Mesendoderm (in vitro differentiated cells): ENCODE measurements at regions not wholly inside any gene's neighbourhood (a gene's known extent, or its start where the extent isn't known, plus 50 kb on each side); places are given as distances from the start of the nearest gene placed in this dataset.

Experiments used
- DNase-seq: peaks from one replicate; pipeline ENCODE4 v3.0.0; 2013
- H2AK5ac ChIP-seq: 2 replicates; pipeline ENCODE4 v1.6.1; 2013; ENCODE audit warnings: low read length, inconsistent platforms
- H2BK120ac ChIP-seq: 2 replicates; pipeline ENCODE4 v1.6.1; 2013; ENCODE audit warnings: low read depth, mild to moderate bottlenecking, low read length, moderate library complexity, mixed read lengths
- H2BK15ac ChIP-seq: replicated peaks from 2 replicates; pipeline ENCODE4 v1.6.1; 2013; ENCODE audit warnings: low read depth, mild to moderate bottlenecking, moderate library complexity
- H2BK5ac ChIP-seq: 2 replicates; pipeline ENCODE4 v1.6.1; 2013; ENCODE audit warnings: low read length, inconsistent platforms
- H3K18ac ChIP-seq: 2 replicates; pipeline ENCODE4 v1.6.1; 2013; ENCODE audit warnings: mild to moderate bottlenecking, low read length, mixed read lengths
- H3K23ac ChIP-seq: one replicate; pipeline ENCODE4 v1.6.1; 2013; ENCODE audit warnings: low read length
- H3K27ac ChIP-seq: 2 replicates; pipeline ENCODE4 v1.5.1; 2013; ENCODE audit warnings: low read depth, mild to moderate bottlenecking, inconsistent platforms, low read length, moderate library complexity
- H3K27me3 ChIP-seq: 2 replicates; pipeline ENCODE4 v1.6.1; 2013; ENCODE audit warnings: low read length, control low read depth, mild to moderate bottlenecking, inconsistent platforms; ENCODE audit not compliant: insufficient read depth, poor library complexity
- H3K36me3 ChIP-seq: 2 replicates; pipeline ENCODE4 v1.6.1; 2013; ENCODE audit warnings: low read length, inconsistent platforms; ENCODE audit not compliant: control insufficient read depth, insufficient read depth
- H3K4ac ChIP-seq: one replicate; pipeline ENCODE4 v1.6.1; 2013; ENCODE audit warnings: low read depth, mild to moderate bottlenecking, low read length, moderate library complexity
- H3K4me1 ChIP-seq: 2 replicates; pipeline ENCODE4 v1.6.1; 2013; ENCODE audit warnings: low read depth, low read length, inconsistent platforms; ENCODE audit not compliant: control insufficient read depth
- H3K4me2 ChIP-seq: 2 replicates; pipeline ENCODE4 v1.6.1; 2013; ENCODE audit warnings: low read length
- H3K4me3 ChIP-seq: 2 replicates; pipeline ENCODE4 v1.5.1; 2013; ENCODE audit warnings: mild to moderate bottlenecking, low read length
- H3K56ac ChIP-seq: one replicate; pipeline ENCODE4 v1.6.1; 2013; ENCODE audit warnings: low read length
- H3K79me1 ChIP-seq: 2 replicates; pipeline ENCODE4 v1.6.1; 2013; ENCODE audit warnings: low read length, inconsistent platforms
- H3K79me2 ChIP-seq: 2 replicates; pipeline ENCODE4 v1.6.1; 2013; ENCODE audit warnings: mild to moderate bottlenecking, low read length; ENCODE audit not compliant: control insufficient read depth, insufficient read depth
- H3K9ac ChIP-seq: 2 replicates; pipeline ENCODE4 v1.6.1; 2013; ENCODE audit warnings: low read length, inconsistent platforms
- H4K5ac ChIP-seq: one replicate; pipeline ENCODE4 v1.6.1; 2013; ENCODE audit warnings: low read length
- H4K8ac ChIP-seq: one replicate; pipeline ENCODE4 v1.6.1; 2013; ENCODE audit warnings: low read depth, mild to moderate bottlenecking, control low read depth, low read length, moderate library complexity
- WGBS: extraction: QIAGEN DNeasy Blood & Tissue Kit; methylation state at CpG from one replicate; pipeline ENCODE4 v1.1.7; 2013; ENCODE audit warnings: low lambda C conversion rate, missing lambda C conversion rate; ENCODE audit not compliant: insufficient coverage; ENCODE audit errors: extremely low coverage; 5-methylcytosine and 5-hydroxymethylcytosine counted together

DNA sequence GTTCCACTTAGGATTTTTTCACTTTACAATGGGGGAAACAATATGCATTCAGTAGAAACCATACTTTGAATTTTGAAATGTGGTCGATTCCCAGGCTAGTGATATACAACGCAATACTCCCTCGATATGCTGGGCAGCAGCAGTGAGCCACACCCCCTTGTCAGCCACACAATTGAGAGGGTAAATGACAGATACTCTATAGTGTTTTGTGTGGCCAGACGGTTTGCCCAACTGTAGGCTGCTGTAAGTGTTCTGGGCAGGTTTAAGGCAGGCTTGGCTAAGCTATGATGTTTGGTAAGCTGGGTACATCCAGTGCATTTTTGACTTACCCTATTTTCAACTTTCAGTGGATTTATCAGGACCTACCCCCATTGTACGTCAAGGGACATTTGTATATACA, 169.6 kb upstream of the KIAA1217 start:
- Histone ChIP-seq H3K23ac (no peak overlapping the region), H3K4me2 (no peak overlapping the region), H2BK15ac (no peak overlapping the region), H2BK120ac (no peak overlapping the region), H3K4me3 (no peak overlapping the region), H3K27me3 (no peaks in the 10 kb centered on the region), H3K18ac (no peak overlapping the region), H3K9ac (no peak overlapping the region), H3K79me1 (no peaks in the 10 kb centered on the region), H3K56ac (no peak overlapping the region), H3K4ac (no peak overlapping the region), H4K5ac (no peak overlapping the region), H3K4me1 (no peaks in the 10 kb centered on the region), H2BK5ac (no peak overlapping the region), H3K36me3 (no peaks in the 10 kb centered on the region), H2AK5ac (no peak overlapping the region), H3K27ac (no peak overlapping the region), H3K79me2 (no peaks in the 10 kb centered on the region), H4K8ac (no peak overlapping the region)
- DNase-seq, result no peak
- no CpG with 5 or more reads among the region's 5 CpGs for WGBS

DNA sequence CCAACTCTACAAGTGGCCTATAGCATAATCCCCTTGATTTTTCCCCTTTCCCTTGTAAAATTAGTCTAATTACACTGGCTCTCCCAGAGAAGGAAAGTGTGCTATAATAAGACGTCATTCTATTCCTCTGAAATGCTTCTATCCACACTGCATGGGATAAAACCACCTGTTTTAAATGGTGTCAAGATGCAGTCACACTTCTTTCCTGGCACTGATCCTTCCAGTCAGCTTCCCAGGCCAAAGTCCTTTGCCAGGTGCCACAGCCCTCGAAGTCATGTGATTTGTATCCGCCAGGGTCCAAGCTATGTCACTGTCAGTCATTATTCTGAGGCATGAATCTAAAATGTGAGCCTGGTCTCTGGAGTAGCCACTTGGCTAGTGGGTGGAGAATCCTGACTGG, 169.0 kb upstream of the KIAA1217 start:
- no peaks in the 10 kb centered on the region for H3K79me2 ChIP-seq
- no peak overlapping the region for H2BK120ac ChIP-seq
- H3K23ac ChIP-seq, result no peak overlapping the region
- no peak overlapping the region for H2BK15ac ChIP-seq
- no peak overlapping the region for H3K27ac ChIP-seq
- DNase-seq, result no peak
- H2AK5ac ChIP-seq, result no peak overlapping the region
- H2BK5ac ChIP-seq, result no peak overlapping the region
- H3K4ac ChIP-seq, result no peak overlapping the region
- no peak overlapping the region for H3K9ac ChIP-seq
- H3K27me3 ChIP-seq, result no peaks in the 10 kb centered on the region
- H3K18ac ChIP-seq, result no peak overlapping the region
- no peak overlapping the region for H3K4me3 ChIP-seq
- H4K5ac ChIP-seq, result no peak overlapping the region
- H4K8ac ChIP-seq, result no peak overlapping the region
- WGBS, result no CpG with 5 or more reads among the region's 3 CpGs
- H3K4me2 ChIP-seq, result no peak overlapping the region
- no peak overlapping the region for H3K56ac ChIP-seq
- H3K36me3 ChIP-seq, result no peaks in the 10 kb centered on the region
- H3K4me1 ChIP-seq, result no peaks in the 10 kb centered on the region
- no peaks in the 10 kb centered on the region for H3K79me1 ChIP-seq

DNA sequence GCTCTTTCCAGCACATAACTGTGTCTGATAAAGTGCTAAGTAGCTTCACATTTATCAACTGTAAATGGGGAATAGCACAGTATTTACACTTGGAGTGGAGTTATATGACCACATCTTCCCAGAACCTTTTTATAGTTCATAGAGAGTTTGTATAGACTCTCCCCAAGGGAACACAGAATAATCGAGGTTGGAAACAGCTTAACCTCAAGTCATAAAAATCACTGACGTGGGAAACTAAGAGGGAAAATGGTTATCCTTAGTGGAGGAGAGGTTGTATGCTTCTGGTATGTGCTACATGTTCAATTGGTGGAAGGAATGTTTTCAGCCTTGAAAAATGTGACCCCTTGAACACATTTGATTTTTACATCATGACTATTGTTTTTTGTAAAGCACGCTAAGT, 167.9 kb upstream of the KIAA1217 start:
- Histone ChIP-seq H3K36me3 (no peaks in the 10 kb centered on the region), H4K8ac (no peak overlapping the region), H3K4ac (no peak overlapping the region), H3K27ac (no peak overlapping the region), H4K5ac (no peak overlapping the region), H2BK5ac (no peak overlapping the region), H2BK15ac (no peak overlapping the region), H2BK120ac (no peak overlapping the region), H3K27me3 (no peaks in the 10 kb centered on the region), H3K4me3 (no peak overlapping the region), H3K79me1 (no peaks in the 10 kb centered on the region), H3K4me2 (no peak overlapping the region), H3K4me1 (no peaks in the 10 kb centered on the region), H3K18ac (no peak overlapping the region), H3K9ac (no peak overlapping the region), H2AK5ac (no peak overlapping the region), H3K56ac (no peak overlapping the region), H3K23ac (no peak overlapping the region), H3K79me2 (no peaks in the 10 kb centered on the region)
- WGBS, result no CpG with 5 or more reads among the region's 3 CpGs
- DNase-seq, result no peak

DNA sequence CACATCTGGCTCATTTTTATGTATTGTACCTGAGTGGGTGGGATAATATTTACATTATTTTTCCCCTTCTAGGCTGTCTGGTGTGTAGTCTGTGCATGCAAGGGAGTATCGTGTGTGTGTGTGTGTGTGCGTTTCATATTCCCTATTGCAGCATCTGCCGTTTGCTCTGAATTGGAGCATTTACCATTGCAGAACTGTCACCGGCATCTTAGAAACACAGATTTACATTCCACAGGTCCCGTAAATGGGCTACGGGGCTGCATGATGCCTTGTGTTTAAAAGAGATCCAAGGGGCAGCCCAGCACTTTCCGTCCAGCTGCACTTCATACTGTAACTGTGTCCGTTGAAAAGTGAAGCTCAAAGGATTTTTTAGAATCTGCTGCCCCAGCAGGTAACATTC, 167.1 kb upstream of the KIAA1217 start:
- H3K4me2 ChIP-seq, result no peak overlapping the region
- H2AK5ac ChIP-seq, result no peak overlapping the region
- DNase-seq, result no peak
- H3K23ac ChIP-seq, result no peak overlapping the region
- no peak overlapping the region for H3K4ac ChIP-seq
- no CpG with 5 or more reads among the region's 8 CpGs for WGBS
- no peaks in the 10 kb centered on the region for H3K79me2 ChIP-seq
- H3K4me1 ChIP-seq, result no peaks in the 10 kb centered on the region
- H3K56ac ChIP-seq, result no peak overlapping the region
- H3K18ac ChIP-seq, result no peak overlapping the region
- H3K4me3 ChIP-seq, result no peak overlapping the region
- no peak overlapping the region for H3K27ac ChIP-seq
- H2BK5ac ChIP-seq, result no peak overlapping the region
- no peaks in the 10 kb centered on the region for H3K36me3 ChIP-seq
- no peaks in the 10 kb centered on the region for H3K27me3 ChIP-seq
- H3K79me1 ChIP-seq, result no peaks in the 10 kb centered on the region
- H3K9ac ChIP-seq, result no peak overlapping the region
- no peak overlapping the region for H4K5ac ChIP-seq
- no peak overlapping the region for H2BK15ac ChIP-seq
- H4K8ac ChIP-seq, result no peak overlapping the region
- H2BK120ac ChIP-seq, result no peak overlapping the region

DNA sequence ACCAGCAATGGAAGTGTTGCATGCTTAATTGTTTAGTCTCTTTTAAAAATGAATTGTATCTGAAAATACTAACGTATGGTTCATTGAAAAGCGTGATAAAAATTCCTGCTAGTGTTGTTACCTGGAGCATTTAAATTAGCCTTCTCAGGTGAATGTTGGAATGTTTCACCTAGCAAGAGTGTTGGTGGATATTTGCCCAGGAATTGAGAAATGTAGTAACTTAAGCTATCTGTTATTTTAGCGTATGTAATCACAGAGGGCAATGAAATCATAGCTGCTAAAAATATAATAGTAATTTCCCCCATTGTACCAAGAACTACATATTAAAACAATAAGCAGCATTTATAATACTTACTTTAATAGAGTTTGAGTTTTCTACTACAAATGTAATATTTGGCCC, 166.1 kb upstream of the KIAA1217 start:
- no peak overlapping the region for H3K27ac ChIP-seq
- H2BK15ac ChIP-seq, result no peak overlapping the region
- no peak overlapping the region for H3K9ac ChIP-seq
- no peak overlapping the region for H3K4me2 ChIP-seq
- H3K79me2 ChIP-seq, result no peaks in the 10 kb centered on the region
- H3K4me3 ChIP-seq, result no peak overlapping the region
- no peak overlapping the region for H4K5ac ChIP-seq
- H3K79me1 ChIP-seq, result no peaks in the 10 kb centered on the region
- no peak for DNase-seq
- no peak overlapping the region for H3K18ac ChIP-seq
- H2AK5ac ChIP-seq, result no peak overlapping the region
- H3K23ac ChIP-seq, result no peak overlapping the region
- no peaks in the 10 kb centered on the region for H3K36me3 ChIP-seq
- no peaks in the 10 kb centered on the region for H3K27me3 ChIP-seq
- no peak overlapping the region for H3K56ac ChIP-seq
- H2BK5ac ChIP-seq, result no peak overlapping the region
- no peak overlapping the region for H2BK120ac ChIP-seq
- no peak overlapping the region for H3K4ac ChIP-seq
- no peaks in the 10 kb centered on the region for H3K4me1 ChIP-seq
- no peak overlapping the region for H4K8ac ChIP-seq
- no CpG with 5 or more reads among the region's 3 CpGs for WGBS

DNA sequence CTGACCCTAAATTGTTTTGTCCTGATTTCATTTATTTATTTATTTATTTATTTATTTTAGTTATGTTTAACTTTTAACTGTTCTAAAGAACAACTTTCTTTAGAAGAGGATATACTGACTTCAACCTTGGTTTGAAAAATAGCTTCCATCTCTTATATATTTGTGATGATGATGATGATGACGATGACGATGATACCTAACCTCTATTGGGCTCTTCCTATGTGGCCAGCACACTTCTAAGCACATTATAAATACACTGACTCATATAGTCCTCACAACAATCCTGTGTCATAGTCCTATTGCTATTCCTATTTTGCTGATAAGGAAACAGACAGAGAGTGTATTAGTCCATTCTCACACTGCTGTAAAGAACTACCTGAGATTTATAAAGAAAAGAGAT, 162.9 kb upstream of the KIAA1217 start:
- no peak overlapping the region for H2BK15ac ChIP-seq
- no peak overlapping the region for H3K4me3 ChIP-seq
- WGBS, result no CpG with 5 or more reads among the region's 2 CpGs
- no peak overlapping the region for H3K18ac ChIP-seq
- H2AK5ac ChIP-seq, result no peak overlapping the region
- no peak overlapping the region for H3K4ac ChIP-seq
- H3K23ac ChIP-seq, result no peak overlapping the region
- H3K27me3 ChIP-seq, result no peaks in the 10 kb centered on the region
- H2BK5ac ChIP-seq, result no peak overlapping the region
- H3K4me1 ChIP-seq, result no peaks in the 10 kb centered on the region
- H4K5ac ChIP-seq, result no peak overlapping the region
- no peaks in the 10 kb centered on the region for H3K79me2 ChIP-seq
- no peak overlapping the region for H3K56ac ChIP-seq
- no peak overlapping the region for H2BK120ac ChIP-seq
- H3K36me3 ChIP-seq, result no peaks in the 10 kb centered on the region
- H4K8ac ChIP-seq, result no peak overlapping the region
- H3K79me1 ChIP-seq, result no peaks in the 10 kb centered on the region
- no peak overlapping the region for H3K4me2 ChIP-seq
- H3K9ac ChIP-seq, result no peak overlapping the region
- H3K27ac ChIP-seq, result no peak overlapping the region
- no peak for DNase-seq
